ENCODE measurements at regions not wholly inside any gene's neighbourhood (a gene's known extent, or its start where the extent isn't known, plus 50 kb on each side); places are given as distances from the start of the nearest gene placed in this dataset.

GRCh38 chr4:14844061-14844460 is 158.2 kb upstream of the CPEB2 start:
- no peak for DNase-seq (ENCODE audit: low read depth)

GRCh38 chr4:14848229-14848628 is 154.1 kb upstream of the CPEB2 start:
- no peak for DNase-seq (ENCODE audit: low read depth)

GRCh38 chr4:14850455-14851097 is 151.7 kb upstream of the CPEB2 start:
- no peak for DNase-seq (ENCODE audit: low read depth)

- no peak for DNase-seq (ENCODE audit: low read depth)
Observed at GRCh38 chr4:14853176-14853943, 148.9 kb upstream of the CPEB2 start.

GRCh38 chr4:14855719-14856061 is 146.6 kb upstream of the CPEB2 start:
- no peak for DNase-seq (ENCODE audit: low read depth)

- peak; percentile 32 for DNase-seq (ENCODE audit: low read depth)
Observed at GRCh38 chr4:14856062-14856933, 146.0 kb upstream of the CPEB2 start.

- DNase-seq (ENCODE audit: low read depth), result no peak
Observed at GRCh38 chr4:14856934-14857235, 145.4 kb upstream of the CPEB2 start.

- DNase-seq (ENCODE audit: low read depth), result no peak
Observed at GRCh38 chr4:14857475-14857874, 144.8 kb upstream of the CPEB2 start.

- no peak for DNase-seq (ENCODE audit: low read depth)
Observed at GRCh38 chr4:14857981-14858380, 144.3 kb upstream of the CPEB2 start.

- DNase-seq (ENCODE audit: low read depth), result no peak
Observed at GRCh38 chr4:14862891-14863290, 139.4 kb upstream of the CPEB2 start.

GRCh38 chr4:14863418-14864364 is 138.6 kb upstream of the CPEB2 start:
- no peak for DNase-seq (ENCODE audit: low read depth)

GRCh38 chr4:14864365-14865030 is 137.8 kb upstream of the CPEB2 start:
- DNase-seq (ENCODE audit: low read depth), result no peak

GRCh38 chr4:14865031-14865366 is 137.3 kb upstream of the CPEB2 start:
- no peak for DNase-seq (ENCODE audit: low read depth)

- no peak for DNase-seq (ENCODE audit: low read depth)
Observed at GRCh38 chr4:14865804-14866203, 136.5 kb upstream of the CPEB2 start.

GRCh38 chr4:14867847-14868246 is 134.4 kb upstream of the CPEB2 start:
- DNase-seq (ENCODE audit: low read depth), result no peak

- DNase-seq (ENCODE audit: low read depth), result no peak
Observed at GRCh38 chr4:14868426-14869395, 133.6 kb upstream of the CPEB2 start.

- no peak for DNase-seq (ENCODE audit: low read depth)
Observed at GRCh38 chr4:14871676-14872430, 130.4 kb upstream of the CPEB2 start.

- DNase-seq (ENCODE audit: low read depth), result no peak
Observed at GRCh38 chr4:14874990-14875389, 127.3 kb upstream of the CPEB2 start.
